ENCODE measurements at regions not wholly inside any gene's neighbourhood (a gene's known extent, or its start where the extent isn't known, plus 50 kb on each side); places are given as distances from the start of the nearest gene placed in this dataset.

DNA sequence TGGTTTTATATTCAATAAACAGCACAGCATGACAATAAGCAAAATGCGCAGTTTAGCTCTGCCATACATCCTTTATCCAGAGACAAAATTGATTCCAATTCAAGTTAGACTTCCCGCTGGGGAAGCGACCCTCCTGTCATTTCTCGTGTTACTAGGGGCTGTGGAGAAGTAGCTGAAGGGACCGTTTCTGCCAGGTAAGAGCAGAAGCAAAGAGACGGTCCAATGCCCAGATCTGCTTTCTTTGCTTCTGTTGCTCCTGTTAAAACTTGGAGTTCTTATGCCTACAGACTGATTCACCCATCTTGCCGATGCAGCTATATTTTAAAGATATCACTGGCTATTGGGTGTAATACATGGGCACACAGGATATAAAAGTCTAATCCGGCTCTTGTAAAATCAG, 156.8 kb upstream of the AVPR1A start:
- no peak overlapping the region for H3K4me3 Mint-ChIP-seq
- no peak overlapping the region for H3K27ac Mint-ChIP-seq
- DNase-seq (no peak), ATAC-seq (ENCODE audit: low read depth in 2 of 2) (no peak)
- H3K36me3 Mint-ChIP-seq: no peaks in the 10 kb centered on the region
- Histone ChIP-seq H3K4me1 (ENCODE audit: control insufficient read depth, insufficient read depth, low read length, poor library complexity, severe bottlenecking) (no peaks in the 10 kb centered on the region), H3K27me3 (ENCODE audit: control insufficient read depth, insufficient read depth, low read length) (no peaks in the 10 kb centered on the region), H3K36me3 (ENCODE audit: control insufficient read depth, insufficient read depth, low read length) (no peaks in the 10 kb centered on the region), H3K9me3 (ENCODE audit: control insufficient read depth in 2 of 2, low read length in 2 of 2) (no peaks in the 10 kb centered on the region), H3K27ac (ENCODE audit: insufficient read depth, low read length, poor library complexity, severe bottlenecking) (no peak overlapping the region), H3K4me3 (ENCODE audit: low read depth, low read length) (no peak overlapping the region)
- no peaks in the 10 kb centered on the region for H3K27me3 Mint-ChIP-seq
- peaks cover 0 to 9% (median 0%) of the 10 kb centered on the region in 7 donors for H3K9me3 Mint-ChIP-seq
- no peaks in the 10 kb centered on the region for H3K4me1 Mint-ChIP-seq

- Histone ChIP-seq H3K27me3 (ENCODE audit: control insufficient read depth, insufficient read depth, low read length) (no peaks in the 10 kb centered on the region), H3K27ac (ENCODE audit: insufficient read depth, low read length, poor library complexity, severe bottlenecking) (no peak overlapping the region), H3K4me3 (ENCODE audit: low read depth, low read length) (no peak overlapping the region), H3K36me3 (ENCODE audit: control insufficient read depth, insufficient read depth, low read length) (no peaks in the 10 kb centered on the region), H3K4me1 (ENCODE audit: control insufficient read depth, insufficient read depth, low read length, poor library complexity, severe bottlenecking) (no peaks in the 10 kb centered on the region), H3K9me3 (ENCODE audit: control insufficient read depth in 2 of 2, low read length in 2 of 2) (no peaks in the 10 kb centered on the region)
- H3K9me3 Mint-ChIP-seq: peaks cover 0 to 8% (median 0%) of the 10 kb centered on the region in 7 donors
- no peaks in the 10 kb centered on the region for H3K4me1 Mint-ChIP-seq
- H3K27ac Mint-ChIP-seq: no peak overlapping the region
- H3K27me3 Mint-ChIP-seq: no peaks in the 10 kb centered on the region
- no peaks in the 10 kb centered on the region for H3K36me3 Mint-ChIP-seq
- no peak for ATAC-seq (ENCODE audit: low read depth in 2 of 2)
- DNase-seq: no peak
- no peak overlapping the region for H3K4me3 Mint-ChIP-seq
Measured at GRCh38 chr12:63305901-63306875, 155.2 kb upstream of the AVPR1A start.

GRCh38 chr12:63304887-63305316, 153.9 kb upstream of the AVPR1A start:
- no peak overlapping the region for H3K4me3 ChIP-seq (ENCODE audit: low read depth, low read length)
- no peaks in the 10 kb centered on the region for H3K4me1 ChIP-seq (ENCODE audit: control insufficient read depth, insufficient read depth, low read length, poor library complexity, severe bottlenecking)
- Mint-ChIP-seq H3K36me3 (no peaks in the 10 kb centered on the region), H3K4me1 (no peaks in the 10 kb centered on the region), H3K27ac (no peak overlapping the region), H3K9me3 (peaks cover 0 to 3% (median 0%) of the 10 kb centered on the region in 7 donors), H3K4me3 (no peak overlapping the region), H3K27me3 (no peaks in the 10 kb centered on the region)
- no peaks in the 10 kb centered on the region for H3K36me3 ChIP-seq (ENCODE audit: control insufficient read depth, insufficient read depth, low read length)
- ATAC-seq (ENCODE audit: low read depth in 2 of 2) (no peak), DNase-seq (no peak)
- no peaks in the 10 kb centered on the region for H3K27me3 ChIP-seq (ENCODE audit: control insufficient read depth, insufficient read depth, low read length)
- H3K27ac ChIP-seq (ENCODE audit: insufficient read depth, low read length, poor library complexity, severe bottlenecking): no peak overlapping the region
- no peaks in the 10 kb centered on the region for H3K9me3 ChIP-seq (ENCODE audit: control insufficient read depth in 2 of 2, low read length in 2 of 2)

- H3K27ac ChIP-seq (ENCODE audit: insufficient read depth, low read length, poor library complexity, severe bottlenecking): no peak overlapping the region
- Mint-ChIP-seq H3K9me3 (peaks cover 0 to 4% (median 0%) of the 10 kb centered on the region in 7 donors), H3K4me1 (no peaks in the 10 kb centered on the region), H3K27ac (no peak overlapping the region), H3K27me3 (no peaks in the 10 kb centered on the region), H3K36me3 (no peaks in the 10 kb centered on the region), H3K4me3 (no peak overlapping the region)
- no peaks in the 10 kb centered on the region for H3K36me3 ChIP-seq (ENCODE audit: control insufficient read depth, insufficient read depth, low read length)
- no peak for DNase-seq
- H3K4me3 ChIP-seq (ENCODE audit: low read depth, low read length): no peak overlapping the region
- H3K9me3 ChIP-seq (ENCODE audit: control insufficient read depth in 2 of 2, low read length in 2 of 2): no peaks in the 10 kb centered on the region
- no peaks in the 10 kb centered on the region for H3K27me3 ChIP-seq (ENCODE audit: control insufficient read depth, insufficient read depth, low read length)
- ATAC-seq (ENCODE audit: low read depth in 2 of 2): no peak
- H3K4me1 ChIP-seq (ENCODE audit: control insufficient read depth, insufficient read depth, low read length, poor library complexity, severe bottlenecking): no peaks in the 10 kb centered on the region
Measured at GRCh38 chr12:63302941-63303536, 152.0 kb upstream of the AVPR1A start.

GRCh38 chr12:63302269-63302940, 151.4 kb upstream of the AVPR1A start:
- DNase-seq: no peak
- H3K27me3 Mint-ChIP-seq: no peaks in the 10 kb centered on the region
- no peak overlapping the region for H3K27ac Mint-ChIP-seq
- no peaks in the 10 kb centered on the region for H3K36me3 Mint-ChIP-seq
- H3K4me3 Mint-ChIP-seq: no peak overlapping the region
- peaks cover 0 to 4% (median 0%) of the 10 kb centered on the region in 7 donors for H3K9me3 Mint-ChIP-seq
- Histone ChIP-seq H3K4me1 (ENCODE audit: control insufficient read depth, insufficient read depth, low read length, poor library complexity, severe bottlenecking) (no peaks in the 10 kb centered on the region), H3K27me3 (ENCODE audit: control insufficient read depth, insufficient read depth, low read length) (no peaks in the 10 kb centered on the region), H3K9me3 (ENCODE audit: control insufficient read depth in 2 of 2, low read length in 2 of 2) (no peaks in the 10 kb centered on the region), H3K4me3 (ENCODE audit: low read depth, low read length) (no peak overlapping the region), H3K27ac (ENCODE audit: insufficient read depth, low read length, poor library complexity, severe bottlenecking) (no peak overlapping the region), H3K36me3 (ENCODE audit: control insufficient read depth, insufficient read depth, low read length) (no peaks in the 10 kb centered on the region)
- H3K4me1 Mint-ChIP-seq: no peaks in the 10 kb centered on the region
- no peak for ATAC-seq (ENCODE audit: low read depth in 2 of 2)

- Mint-ChIP-seq H3K27ac (no peak overlapping the region), H3K27me3 (no peaks in the 10 kb centered on the region), H3K36me3 (no peaks in the 10 kb centered on the region), H3K4me1 (no peaks in the 10 kb centered on the region), H3K9me3 (peaks cover 0 to 4% (median 0%) of the 10 kb centered on the region in 7 donors), H3K4me3 (no peak overlapping the region)
- no peaks in the 10 kb centered on the region for H3K27me3 ChIP-seq (ENCODE audit: control insufficient read depth, insufficient read depth, low read length)
- H3K27ac ChIP-seq (ENCODE audit: insufficient read depth, low read length, poor library complexity, severe bottlenecking): no peak overlapping the region
- H3K9me3 ChIP-seq (ENCODE audit: control insufficient read depth in 2 of 2, low read length in 2 of 2): no peaks in the 10 kb centered on the region
- H3K4me3 ChIP-seq (ENCODE audit: low read depth, low read length): no peak overlapping the region
- H3K4me1 ChIP-seq (ENCODE audit: control insufficient read depth, insufficient read depth, low read length, poor library complexity, severe bottlenecking): no peaks in the 10 kb centered on the region
- DNase-seq: no peak
- H3K36me3 ChIP-seq (ENCODE audit: control insufficient read depth, insufficient read depth, low read length): no peaks in the 10 kb centered on the region
- no peak for ATAC-seq (ENCODE audit: low read depth in 2 of 2)
Measured at GRCh38 chr12:63301311-63301710, 150.3 kb upstream of the AVPR1A start.

GRCh38 chr12:63298386-63298930, 147.5 kb upstream of the AVPR1A start:
- Mint-ChIP-seq H3K27ac (no peak overlapping the region), H3K9me3 (peaks cover 0 to 6% (median 2%) of the 10 kb centered on the region in 7 donors), H3K4me1 (no peaks in the 10 kb centered on the region), H3K27me3 (no peaks in the 10 kb centered on the region), H3K36me3 (no peaks in the 10 kb centered on the region), H3K4me3 (no peak overlapping the region)
- ATAC-seq (ENCODE audit: low read depth in 2 of 2): no peak
- DNase-seq: no peak
- no peak overlapping the region for H3K27ac ChIP-seq (ENCODE audit: insufficient read depth, low read length, poor library complexity, severe bottlenecking)
- H3K27me3 ChIP-seq (ENCODE audit: control insufficient read depth, insufficient read depth, low read length): no peaks in the 10 kb centered on the region
- H3K9me3 ChIP-seq (ENCODE audit: control insufficient read depth in 2 of 2, low read length in 2 of 2): no peaks in the 10 kb centered on the region
- no peak overlapping the region for H3K4me3 ChIP-seq (ENCODE audit: low read depth, low read length)
- no peaks in the 10 kb centered on the region for H3K4me1 ChIP-seq (ENCODE audit: control insufficient read depth, insufficient read depth, low read length, poor library complexity, severe bottlenecking)
- no peaks in the 10 kb centered on the region for H3K36me3 ChIP-seq (ENCODE audit: control insufficient read depth, insufficient read depth, low read length)
